NCI-H2107 (cell line): ENCODE measurements at regions not wholly inside any gene's neighbourhood (a gene's known extent, or its start where the extent isn't known, plus 50 kb on each side); places are given as distances from the start of the nearest gene placed in this dataset.

ENCODE experiments used
- DNase-seq: peaks from one replicate; lab custom pipeline; 2025; lab: John Stamatoyannopoulos, UW

DNA sequence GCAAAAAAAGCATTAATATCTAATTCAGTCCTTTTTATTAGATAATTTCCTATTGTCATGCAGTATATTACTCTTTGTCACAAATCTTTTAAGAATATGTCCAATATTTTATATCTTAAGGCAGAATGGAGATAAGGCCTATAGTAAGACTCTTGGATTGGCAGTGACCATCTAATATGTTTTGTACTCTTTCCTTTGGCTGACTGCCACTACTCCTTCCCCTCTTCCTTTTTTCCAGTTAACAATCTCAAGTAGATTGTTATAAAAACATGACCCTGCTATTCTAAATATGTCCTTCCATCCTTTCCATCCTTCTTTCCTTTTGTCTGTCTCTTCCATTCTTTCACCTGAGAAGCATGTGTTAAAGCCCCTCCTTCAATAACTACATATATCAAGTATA, 92.8 kb upstream of the TMEM168 start:
- no peak for DNase-seq

DNA sequence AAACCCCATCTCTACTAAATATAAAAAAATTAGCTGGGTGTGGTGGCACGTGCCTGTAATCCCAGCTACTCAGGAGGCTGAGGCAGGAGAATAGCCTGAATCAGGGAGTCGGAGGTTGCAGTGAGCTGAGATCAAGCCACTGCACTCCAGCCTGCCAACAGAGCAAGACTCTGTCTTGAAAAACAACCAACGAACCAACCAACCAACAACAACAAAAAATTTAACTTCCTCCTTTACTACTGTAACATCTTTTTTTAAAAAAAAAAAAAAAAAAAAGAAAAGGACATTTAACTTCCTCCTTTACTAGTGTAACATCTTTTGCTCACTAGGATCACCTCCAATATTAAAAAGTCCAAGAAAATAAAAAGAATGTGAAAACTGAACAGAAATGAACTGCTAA, 92.3 kb upstream of the TMEM168 start:
- DNase-seq = no peak

DNA sequence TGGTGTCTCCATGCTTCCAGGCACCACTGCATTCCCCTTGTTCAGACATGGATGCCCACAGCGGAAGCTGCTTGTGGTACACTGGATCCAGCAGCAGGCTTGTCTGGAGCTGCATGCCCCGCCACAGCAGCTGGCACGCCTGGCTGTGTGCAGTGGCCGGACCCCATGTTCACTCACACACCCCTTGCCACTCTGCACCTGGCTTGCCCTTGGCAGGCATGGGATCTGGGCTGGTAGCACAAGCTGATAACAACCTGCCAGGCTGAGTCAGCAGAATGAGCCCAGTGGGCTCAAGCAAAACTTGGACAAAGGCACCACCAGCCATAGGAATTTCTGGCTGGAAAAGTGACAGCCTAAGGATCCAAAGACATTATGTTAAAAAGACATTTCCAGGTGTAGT, 91.8 kb upstream of the TMEM168 start:
- DNase-seq = no peak

DNA sequence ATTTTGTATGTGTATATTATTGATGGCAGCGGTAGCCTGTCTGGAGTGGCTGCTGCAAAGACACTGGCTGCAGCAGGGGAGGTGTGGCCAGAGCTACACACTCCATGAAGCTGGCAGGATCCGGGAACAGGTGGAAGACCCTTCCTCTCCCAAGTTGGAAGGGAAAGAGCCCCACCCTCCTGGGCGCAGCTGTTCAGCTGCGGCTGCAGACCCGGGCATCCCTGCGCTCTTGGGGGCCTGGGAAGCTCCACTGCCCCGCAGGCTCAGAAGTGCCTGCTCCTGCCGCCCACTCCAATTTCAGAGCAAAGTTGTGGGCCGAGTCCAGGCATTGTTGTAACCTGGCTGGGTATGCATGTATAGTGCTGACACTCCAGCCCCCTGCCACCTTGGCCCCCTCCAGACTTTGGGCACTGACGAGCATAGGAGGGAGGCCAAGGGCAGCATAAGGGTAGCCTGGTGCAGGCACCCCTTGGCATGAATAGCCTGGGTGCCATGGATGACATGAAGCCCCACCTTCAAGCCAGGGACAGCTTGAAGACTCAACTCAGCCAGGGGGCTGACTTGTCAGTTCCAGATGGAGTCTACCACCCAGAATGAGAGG, 90.7 kb upstream of the TMEM168 start:
- DNase-seq = no peak

DNA sequence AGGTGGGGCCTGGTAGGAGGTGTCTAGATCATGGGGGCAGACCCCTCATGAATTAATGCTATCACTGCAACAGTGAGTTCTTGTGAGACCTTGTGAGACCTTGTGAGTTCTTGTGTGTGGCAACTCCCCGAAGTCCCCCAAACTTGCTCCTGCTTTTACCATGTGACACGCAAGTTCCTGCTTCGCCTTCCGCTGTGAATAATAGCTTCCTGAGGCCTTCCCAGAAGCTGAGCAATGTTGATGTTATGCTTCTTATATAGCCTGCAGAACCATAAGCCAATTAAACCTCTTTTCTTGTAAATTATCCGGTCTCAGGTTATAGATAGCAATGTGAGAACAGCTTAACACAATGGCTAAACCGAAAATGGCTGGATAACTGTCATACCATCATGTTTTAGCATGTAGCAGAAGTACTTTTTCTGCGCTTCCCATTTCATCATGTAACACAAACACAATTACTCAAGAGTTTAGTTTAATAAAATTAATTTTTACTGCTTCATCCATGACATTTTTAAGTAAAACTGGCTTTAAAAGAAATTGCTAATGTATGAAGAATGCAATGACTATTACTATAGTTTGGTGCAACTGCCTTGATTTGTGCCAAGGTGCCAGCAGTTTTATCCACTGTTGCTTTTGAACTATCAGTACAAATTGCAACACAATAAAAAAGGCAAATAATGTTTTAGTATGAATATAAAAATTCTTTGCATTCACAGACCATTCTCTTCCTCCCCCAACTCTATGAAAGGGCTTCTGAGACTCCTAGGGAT, 87.7 kb upstream of the TMEM168 start:
- DNase-seq = no peak

DNA sequence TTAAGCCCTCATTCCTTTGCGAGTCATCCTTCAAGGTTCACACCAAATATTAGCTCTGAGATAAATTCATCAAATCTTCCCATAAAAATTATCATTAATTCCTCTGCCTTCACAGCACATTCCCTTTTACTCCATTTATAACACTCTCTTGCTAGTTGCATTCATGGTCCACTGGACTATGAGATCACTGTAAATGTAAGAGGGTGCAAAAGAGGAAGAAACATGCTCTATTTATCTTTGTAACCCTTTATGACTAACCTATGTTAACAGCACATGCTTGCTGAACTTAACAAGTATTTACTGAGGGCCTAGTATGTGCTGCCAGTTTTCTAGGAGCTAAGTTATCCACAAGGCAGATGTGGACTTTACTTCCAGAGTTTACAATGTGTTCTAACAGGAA, 86.7 kb upstream of the TMEM168 start:
- no peak for DNase-seq

DNA sequence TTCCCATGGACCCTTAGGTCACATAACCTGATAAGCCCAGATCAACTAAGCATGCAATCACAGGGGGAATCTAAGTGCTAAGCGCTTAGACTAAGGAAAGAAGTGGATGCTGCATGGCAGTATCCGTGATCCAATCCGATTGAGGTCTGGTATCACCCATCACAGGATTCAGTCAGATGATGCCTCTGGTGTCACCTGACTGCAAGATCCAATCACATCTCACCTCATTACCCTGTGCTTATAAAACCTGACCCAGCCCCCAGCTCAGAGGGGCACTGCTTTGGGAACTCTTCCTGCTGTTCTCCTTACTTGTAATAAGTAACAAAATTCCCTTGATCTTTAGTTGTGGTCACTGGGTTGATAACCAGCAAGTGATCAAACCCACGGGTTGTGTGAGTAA, 84.7 kb upstream of the TMEM168 start:
- DNase-seq = no peak

DNA sequence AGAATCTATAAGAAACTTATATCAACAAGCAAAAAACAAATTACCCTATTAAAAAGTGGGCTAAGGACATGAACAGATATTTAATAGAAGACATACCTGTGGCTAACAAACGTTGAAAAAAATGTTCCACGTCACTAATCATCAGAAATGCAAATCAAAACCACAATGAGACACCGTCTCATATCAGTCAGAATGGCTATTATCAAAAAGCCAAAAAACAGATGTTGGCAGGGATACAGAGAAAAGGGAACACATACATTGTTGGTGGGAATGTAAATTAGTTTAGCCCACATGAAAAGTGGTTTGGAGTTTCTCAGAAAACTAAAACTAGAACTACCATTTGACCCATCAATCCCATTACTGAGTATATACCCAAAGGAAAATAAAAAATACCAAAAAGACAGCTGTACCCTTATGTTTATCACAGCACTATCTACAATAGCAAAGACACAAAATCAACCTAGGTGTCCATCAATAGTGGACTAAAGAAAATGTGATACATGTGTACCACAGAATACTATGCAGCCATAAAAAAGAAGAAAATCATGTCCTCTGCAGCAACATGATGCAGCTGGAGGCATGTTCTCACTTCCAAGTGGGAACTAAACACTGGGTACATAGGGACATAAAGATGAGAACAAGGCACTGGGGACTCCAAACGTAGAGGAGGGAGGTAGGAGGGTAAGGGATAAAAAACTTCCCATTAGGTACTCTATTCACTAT, 83.8 kb upstream of the TMEM168 start:
- no peak for DNase-seq

DNA sequence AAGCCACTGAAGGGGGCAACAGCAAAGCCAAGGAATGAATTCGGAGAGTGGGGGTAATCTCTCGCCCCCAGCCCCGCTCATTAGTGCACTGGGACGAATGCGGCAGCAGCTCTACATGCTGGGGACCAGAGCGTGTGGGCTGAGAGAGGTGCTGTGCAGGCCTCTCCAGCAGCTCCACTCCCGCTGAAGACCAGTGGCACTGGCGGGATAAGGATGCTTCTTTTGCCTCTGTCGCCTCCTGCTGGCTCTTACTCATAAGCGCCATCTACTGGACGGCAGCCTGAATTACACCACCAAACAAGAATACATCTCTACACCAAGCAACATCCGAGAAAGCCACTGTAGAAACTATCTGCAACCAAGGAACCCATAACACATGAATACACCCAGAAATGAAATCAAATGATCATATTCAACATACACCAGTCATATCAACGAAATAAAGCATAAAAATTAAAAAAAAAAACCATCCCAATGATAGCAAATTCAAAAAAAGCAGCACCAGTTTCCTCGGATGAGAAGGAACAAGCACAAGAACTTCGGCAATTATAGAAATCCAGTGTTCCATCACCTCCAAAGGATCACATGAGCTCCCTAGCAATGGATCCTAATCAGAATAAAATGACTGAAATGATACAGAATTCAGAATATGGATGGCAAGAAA, 79.0 kb upstream of the TMEM168 start:
- no peak for DNase-seq

DNA sequence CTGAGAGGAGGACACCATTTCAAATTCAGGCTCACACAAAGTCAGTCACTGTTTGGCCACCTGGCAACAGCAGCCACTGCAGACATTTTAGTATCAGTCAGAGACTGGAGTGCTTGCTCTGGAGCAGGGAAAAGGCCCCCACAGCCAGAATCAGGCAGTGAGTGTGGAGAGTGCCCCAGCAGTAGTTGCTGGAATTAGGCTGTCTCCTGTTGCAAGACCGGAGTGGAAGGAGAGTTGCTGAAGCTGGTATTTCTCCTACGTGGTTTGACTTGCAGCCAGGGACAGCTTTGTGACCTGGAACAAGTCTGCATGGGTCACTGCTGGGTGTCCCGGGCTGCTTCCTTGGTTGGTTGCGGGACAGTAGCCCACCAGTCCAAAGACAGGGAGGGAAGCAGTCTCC, 78.4 kb upstream of the TMEM168 start:
- DNase-seq = no peak

DNA sequence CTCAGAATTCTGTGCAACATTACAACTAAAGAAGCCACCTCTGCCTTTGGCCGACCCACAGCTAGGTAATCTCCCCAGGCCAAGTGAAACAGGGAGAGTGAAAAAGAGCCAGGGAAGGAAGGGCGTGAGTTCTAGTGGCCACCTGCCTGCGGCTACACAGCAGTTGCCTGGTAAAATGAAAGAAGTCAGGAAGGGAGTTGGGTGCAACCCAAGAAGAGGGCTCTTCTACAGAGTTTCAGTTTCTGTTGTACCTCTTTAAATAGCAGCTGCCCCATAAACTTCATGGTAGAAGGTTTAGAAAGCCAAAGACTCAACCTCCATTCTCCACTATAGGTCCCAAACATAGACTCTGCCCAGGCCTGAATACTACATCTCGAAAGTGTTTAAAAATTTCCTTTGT, 76.2 kb upstream of the TMEM168 start:
- no peak for DNase-seq

DNA sequence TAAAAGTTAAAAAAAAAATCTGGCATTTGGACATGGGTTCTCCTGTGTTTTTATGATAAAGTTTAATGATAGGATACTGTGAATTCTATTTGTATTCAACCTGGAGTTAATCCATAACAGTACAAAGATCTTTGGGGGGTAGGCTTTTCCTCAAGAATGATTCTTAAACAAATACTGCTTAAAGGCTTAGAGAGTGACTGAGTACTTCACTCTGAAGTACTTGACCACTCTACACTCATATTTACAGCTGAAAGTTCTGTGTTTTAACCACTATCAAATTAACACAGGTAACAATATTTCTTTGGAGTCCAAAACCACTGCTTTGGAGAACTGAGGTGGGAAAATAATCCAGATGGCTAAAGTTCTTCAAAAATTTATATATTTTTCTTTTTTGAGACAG, 74.2 kb upstream of the TMEM168 start:
- no peak for DNase-seq

DNA sequence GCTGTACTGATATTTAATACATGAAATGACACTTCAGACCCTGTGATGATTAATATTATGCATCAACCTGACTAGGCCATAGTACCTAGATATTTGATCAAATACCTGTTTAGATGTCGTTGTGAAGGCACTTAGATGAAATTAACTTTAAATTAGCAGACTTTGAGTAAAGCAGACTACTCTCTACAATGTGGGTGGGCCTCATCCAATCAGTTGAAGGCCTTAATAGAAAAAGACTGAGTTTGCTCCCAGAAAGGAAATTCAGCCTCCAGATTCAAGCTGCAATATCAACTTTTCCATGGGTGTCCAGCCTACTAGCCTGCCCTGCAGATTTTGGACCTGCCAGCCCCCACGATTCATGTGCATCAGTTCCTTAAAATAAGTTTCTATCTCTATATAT, 68.6 kb upstream of the TMEM168 start:
- DNase-seq = no peak

DNA sequence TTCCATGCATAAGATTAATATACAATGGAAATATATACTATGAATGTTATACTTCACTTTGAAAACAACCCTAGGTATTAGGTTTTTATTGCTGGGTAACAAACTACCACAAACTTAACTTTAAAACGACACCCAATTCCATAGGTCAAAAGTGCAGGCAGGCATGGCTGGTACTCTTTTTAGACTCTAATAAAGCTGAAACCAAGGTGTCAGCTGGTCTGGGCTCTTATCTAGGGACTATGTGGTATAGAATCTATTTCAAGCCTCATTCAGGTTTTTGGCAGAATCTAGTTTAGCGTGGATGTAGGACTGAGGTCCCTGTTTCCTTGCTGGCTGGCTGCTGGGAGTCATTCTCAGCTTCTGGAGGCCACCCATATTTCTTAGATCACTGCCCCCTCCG, 65.0 kb upstream of the TMEM168 start:
- DNase-seq = no peak

DNA sequence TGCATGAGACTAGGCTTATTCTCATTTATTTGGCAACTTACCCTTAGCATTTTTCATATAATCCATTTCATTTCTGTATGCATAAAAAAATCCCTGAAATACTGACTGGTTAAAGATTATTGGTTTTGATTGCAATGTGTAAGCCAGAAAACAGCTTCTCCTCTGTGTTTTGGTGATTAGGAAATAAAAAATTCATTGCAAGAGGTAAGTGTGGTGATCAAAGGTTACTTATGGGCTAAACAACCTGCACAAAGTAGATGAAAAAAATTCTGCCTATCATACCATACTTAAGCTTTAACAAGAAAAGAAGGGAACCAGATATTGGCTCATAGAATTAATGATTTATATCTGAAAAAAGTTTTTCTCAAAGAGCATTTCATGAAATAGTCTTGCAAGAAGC, 64.0 kb upstream of the TMEM168 start:
- DNase-seq = no peak

DNA sequence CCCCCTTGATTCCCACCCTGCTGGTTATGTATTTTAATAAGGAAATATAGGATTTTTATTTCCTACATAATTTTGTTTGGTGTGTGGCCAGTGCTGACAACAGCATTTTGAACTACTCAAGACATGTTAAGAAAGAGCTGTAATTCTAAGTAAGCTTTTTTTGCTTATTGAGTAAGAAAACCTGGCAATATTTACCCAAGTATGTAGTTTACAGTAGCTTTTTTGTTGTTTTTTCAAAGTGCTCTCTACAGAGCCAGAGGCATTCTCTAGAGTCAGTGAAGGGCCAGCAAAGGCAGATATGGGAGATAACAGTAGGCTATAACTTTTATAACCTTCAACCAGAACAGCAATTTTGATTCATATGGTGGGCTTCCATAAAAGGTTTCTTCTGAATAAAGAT, 63.2 kb upstream of the TMEM168 start:
- DNase-seq = no peak

DNA sequence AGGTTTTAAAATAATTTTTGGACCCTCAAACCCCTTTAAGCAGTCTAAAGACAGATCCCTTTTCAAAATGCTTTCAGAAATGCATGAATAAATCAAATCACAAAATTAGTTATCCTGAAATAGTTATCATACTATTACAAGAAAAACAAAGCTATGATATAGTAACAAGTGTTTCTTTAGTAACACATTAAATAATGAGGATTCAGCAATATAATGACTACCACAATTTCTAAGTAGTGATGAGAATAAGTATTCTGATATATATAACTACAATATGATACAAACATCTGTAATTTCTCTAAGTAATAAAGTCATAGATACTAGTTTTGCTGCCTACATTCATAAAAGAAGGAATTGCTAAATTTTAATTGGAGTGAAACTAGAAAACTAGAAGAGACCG, 53.0 kb upstream of the TMEM168 start:
- DNase-seq = no peak
